ENCODE measurements at regions not wholly inside any gene's neighbourhood (a gene's known extent, or its start where the extent isn't known, plus 50 kb on each side); places are given as distances from the start of the nearest gene placed in this dataset.

DNA sequence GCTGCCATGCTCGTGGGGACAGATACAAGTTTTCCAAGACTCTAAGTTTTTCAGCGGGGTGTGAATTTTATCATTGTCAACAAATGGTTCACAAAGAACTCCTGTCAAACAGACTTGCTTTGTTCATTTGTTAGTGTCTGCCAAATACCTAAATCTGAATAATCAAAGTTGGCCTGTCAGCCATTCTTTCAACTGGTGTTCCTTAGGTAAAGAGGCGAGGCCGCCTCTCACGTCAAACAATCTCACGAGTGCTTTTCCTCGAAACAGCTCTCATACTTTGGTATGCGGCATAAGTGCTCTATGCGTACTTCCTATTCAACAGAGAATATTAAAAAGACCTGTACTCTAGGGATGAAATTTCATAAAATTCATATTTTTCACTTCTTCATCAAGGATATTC, 51.4 kb upstream of the KANK4 start:
- DNase-seq (ENCODE audit: low spot score): no peak

GRCh38 chr1:62371375-62371774, 52.1 kb upstream of the KANK4 start:
- DNase-seq (ENCODE audit: low spot score): no peak

DNA sequence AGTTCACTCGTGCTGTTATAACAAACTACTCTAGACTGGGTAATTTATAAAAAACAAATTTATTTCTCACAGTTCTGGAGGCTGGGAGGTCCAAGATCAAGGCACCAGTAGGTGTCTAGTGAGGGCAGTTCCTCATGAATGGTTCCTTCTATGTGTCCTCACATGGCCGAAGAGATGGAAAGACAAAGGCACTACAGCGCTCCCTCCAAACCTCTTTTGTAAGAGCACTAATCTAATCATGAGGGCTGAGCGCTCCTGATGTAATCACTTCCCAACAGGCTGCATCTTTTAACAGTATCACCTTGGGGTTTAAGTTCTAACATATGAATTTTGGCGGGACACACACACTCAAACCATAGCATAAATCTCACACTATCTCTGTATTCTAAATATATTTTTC, 54.0 kb upstream of the KANK4 start:
- DNase-seq (ENCODE audit: low spot score): no peak

DNA sequence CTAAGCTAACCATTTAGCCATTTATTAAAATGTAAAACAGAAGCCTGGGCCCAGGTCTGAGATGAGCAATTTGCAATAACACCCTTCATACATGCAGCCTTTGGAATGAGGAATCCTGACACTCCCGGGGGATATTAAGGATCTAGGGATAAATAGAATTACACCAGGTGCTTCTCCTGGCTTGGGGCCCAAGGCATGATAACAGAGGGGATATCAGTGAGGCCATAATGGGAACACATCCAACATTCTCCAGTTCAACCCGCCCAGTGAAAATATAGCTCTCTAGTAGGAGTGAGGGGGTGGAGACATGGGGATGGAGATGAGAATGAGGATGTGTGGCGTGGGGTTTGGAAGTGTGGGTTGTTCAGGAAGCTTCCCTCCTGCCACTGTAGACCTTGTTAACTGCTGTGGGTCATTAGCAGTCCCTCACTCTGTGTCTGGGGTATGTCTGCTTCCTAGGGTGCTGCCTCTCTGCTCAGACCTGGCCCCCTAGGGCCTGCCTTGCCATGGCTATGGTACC, 57.9 kb upstream of the KANK4 start:
- no peak for DNase-seq (ENCODE audit: low spot score)

DNA sequence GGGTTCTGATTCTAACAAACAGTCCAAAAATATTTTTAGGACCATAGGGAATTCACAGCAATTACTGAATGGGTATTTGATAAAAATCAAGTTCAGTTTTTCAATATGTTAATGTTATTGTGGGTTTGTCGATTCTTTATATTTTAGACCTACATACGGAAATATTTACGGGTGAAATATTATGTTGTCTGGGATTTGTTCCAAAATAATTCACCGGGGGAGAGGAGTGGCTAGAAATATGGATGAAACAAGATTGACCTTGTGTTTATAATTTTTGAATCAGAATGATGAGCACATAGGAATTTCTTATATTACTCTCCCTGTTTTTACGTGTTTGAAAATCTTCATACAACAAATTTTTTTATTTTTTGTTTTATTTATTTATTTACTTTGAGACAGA, 56.7 kb upstream of the USP1 start:
- DNase-seq (ENCODE audit: low spot score): no peak

- no peak for DNase-seq (ENCODE audit: low spot score)
Measured at GRCh38 chr1:62381831-62382657, 54.8 kb upstream of the USP1 start.

GRCh38 chr1:62382658-62382955, 54.2 kb upstream of the USP1 start:
- DNase-seq (ENCODE audit: low spot score): no peak

DNA sequence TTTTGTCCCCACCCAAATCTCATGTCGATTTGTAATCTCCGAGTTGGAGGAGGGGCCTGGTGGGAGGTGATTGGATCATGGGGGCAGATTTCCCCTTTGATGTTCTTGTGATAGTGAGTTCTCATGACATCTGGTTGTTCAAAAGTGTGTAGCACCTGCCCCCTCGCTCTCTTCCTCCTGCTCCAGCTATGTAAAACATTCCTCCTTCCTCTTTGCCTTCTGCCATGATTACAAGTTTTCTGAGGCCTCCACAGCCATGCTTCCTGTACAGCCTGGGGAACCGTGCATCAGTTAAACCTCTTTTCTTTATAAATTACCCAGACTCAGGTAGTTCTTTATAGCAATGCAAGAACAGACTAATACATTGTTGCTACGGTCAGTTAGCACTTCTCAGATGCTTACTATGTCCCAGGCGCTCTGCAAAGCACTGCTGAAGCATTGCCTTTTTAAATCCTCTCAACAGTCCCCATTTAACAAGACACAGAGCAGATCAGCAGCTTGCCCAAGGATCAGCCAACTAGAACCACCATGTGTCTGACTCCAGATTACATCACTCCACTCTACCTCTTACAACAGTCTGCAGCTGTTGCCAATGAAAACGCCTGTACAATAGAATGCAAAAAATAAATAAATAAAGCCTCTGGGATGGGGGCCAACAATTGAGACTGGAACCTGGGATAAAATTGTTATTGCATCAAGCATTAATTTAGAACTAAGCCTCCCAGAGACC, 52.4 kb upstream of the USP1 start:
- DNase-seq (ENCODE audit: low spot score): peak; percentile 82

DNA sequence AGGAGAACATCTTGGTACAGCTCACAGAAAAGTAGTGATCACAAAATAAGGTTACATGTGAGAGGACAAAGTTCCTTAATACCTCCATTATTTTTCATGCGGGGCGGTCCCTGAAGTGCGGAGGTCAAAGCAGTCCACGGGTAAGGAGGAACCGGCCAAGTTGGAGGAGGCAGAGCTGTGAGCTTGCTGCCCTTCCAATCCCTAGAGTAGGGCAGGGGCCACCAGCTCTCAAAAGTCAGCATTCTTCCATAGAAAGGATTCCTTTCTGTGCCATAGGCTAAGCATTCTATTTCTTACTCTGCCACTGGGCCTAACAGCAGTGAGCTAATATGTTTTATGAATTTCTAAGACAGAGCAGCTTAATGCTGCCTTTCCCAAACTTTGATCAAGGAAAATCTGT, 50.9 kb upstream of the USP1 start:
- DNase-seq (ENCODE audit: low spot score): no peak

DNA sequence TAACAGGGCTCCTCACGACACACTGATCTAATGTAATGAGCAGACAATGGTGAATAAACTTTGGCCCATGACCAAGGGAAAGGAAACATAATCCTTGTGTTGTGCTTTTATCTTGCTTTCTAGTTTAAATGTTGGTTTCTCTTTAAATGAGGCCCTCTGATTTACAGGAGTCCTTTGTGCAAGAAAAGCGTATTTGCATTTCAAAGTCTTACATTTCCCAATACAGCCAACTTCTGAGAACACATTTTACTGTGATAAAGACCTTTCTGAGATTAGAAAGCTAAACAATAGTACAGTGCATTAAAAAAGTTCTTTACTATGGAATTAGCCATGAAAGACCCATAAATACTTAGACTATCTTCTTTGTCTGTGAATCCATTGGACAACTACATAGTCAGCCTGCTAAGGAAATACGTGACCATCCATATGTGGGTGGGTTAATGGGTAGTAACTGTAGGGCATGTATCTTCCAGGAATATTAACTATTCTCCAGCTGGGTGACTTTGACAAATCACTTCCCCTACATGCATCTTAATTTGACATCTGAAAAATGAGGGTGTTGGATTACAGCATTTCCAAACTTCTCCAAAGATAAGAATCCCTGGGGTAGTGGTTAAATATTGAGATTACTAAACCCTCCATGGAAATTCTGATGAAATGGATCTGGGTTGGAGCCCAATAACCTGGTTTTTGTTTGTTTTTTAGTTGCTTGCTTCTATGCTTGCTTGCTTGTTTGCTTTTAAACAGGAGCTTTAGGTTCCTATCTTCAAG, 50.3 kb upstream of the USP1 start:
- no peak for DNase-seq (ENCODE audit: low spot score)
